ENCODE measurements at regions not wholly inside any gene's neighbourhood (a gene's known extent, or its start where the extent isn't known, plus 50 kb on each side); places are given as distances from the start of the nearest gene placed in this dataset.

DNA sequence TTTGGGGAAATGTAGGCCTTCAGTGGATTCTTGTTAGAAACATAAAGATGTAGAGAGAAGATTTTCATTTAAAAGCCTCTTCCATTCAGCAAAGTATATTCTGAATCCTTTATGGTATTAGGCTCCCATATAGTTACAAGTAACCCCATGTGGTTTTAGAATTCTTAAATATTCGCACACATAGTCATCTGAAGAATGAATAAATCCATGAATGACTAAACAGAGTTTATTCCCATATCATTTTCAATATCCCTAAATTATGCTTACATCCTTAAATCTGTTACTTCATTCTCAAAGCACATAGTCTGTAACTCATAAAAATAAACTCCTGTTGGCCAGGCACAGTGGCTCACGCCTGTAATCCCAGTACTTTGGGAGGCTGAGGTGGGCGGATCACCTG, 962.1 kb downstream of the KCNJ18 start:
- no peak for DNase-seq (ENCODE audit: extremely low read depth, insufficient read length)
- no peaks in the 10 kb centered on the region for H3K36me3 ChIP-seq (ENCODE audit: control insufficient read depth, insufficient read depth, low read length)
- no peak overlapping the region for H3K4me3 ChIP-seq (replicated peaks; ENCODE audit: low read depth, low read length)
- no peaks in the 10 kb centered on the region for H3K27me3 ChIP-seq (replicated peaks; ENCODE audit: control insufficient read depth, insufficient read depth, low read length)
- TF ChIP-seq, protein P1, sequence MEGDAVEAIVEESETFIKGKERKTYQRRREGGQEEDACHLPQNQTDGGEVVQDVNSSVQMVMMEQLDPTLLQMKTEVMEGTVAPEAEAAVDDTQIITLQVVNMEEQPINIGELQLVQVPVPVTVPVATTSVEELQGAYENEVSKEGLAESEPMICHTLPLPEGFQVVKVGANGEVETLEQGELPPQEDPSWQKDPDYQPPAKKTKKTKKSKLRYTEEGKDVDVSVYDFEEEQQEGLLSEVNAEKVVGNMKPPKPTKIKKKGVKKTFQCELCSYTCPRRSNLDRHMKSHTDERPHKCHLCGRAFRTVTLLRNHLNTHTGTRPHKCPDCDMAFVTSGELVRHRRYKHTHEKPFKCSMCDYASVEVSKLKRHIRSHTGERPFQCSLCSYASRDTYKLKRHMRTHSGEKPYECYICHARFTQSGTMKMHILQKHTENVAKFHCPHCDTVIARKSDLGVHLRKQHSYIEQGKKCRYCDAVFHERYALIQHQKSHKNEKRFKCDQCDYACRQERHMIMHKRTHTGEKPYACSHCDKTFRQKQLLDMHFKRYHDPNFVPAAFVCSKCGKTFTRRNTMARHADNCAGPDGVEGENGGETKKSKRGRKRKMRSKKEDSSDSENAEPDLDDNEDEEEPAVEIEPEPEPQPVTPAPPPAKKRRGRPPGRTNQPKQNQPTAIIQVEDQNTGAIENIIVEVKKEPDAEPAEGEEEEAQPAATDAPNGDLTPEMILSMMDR (IDR thresholded peaks at IDR 0.05; ENCODE audit: insufficient read depth, low read length, poor library complexity, severe bottlenecking): no peak

DNA sequence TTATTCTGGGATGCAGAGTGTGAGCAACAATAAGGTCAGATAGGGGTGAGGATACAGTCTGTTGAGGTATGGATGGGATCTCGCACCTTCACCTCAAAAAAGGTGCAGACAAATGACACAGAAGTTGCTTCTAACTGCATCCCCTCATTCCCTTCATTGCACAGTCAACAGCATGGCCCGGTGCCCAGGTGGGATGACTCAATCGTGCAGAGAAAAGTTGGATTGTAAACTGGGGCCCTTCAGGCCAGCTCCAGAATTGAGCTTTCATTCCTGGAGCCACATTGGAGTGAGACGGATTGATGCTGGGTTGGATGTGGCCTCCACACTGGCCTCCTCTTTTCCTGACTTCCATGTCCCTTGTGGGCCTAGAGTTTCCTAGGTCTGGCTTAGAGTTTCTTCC, 977.4 kb downstream of the KCNJ18 start:
- DNase-seq (ENCODE audit: extremely low read depth, insufficient read length): no peak
- no peak overlapping the region for H3K4me3 ChIP-seq (replicated peaks; ENCODE audit: low read depth, low read length)
- TF ChIP-seq, protein P1 (IDR thresholded peaks at IDR 0.05; ENCODE audit: insufficient read depth, low read length, poor library complexity, severe bottlenecking): no peak
- H3K27me3 ChIP-seq (replicated peaks; ENCODE audit: control insufficient read depth, insufficient read depth, low read length): no peaks in the 10 kb centered on the region
- H3K36me3 ChIP-seq (ENCODE audit: control insufficient read depth, insufficient read depth, low read length): no peaks in the 10 kb centered on the region

DNA sequence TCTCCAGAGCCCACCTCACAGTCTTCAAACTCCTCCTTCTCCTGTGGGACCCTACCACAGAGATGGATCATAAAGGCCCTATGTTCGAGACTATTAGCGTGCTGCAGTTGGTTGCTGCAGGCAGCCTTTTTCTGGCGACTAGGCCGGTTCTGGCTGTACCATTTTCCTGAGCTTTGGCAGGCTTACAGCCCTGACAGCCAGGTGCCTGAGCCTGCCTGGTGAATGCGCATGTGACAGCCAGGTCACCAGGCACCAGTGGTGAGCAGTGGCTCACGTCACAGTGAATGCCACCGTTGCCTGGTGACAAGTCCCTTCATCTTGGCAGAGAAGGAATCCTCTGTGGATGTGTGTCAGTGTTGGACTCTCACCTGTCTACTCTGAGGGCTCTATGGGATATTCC, 978.8 kb downstream of the KCNJ18 start:
- H3K4me3 ChIP-seq (replicated peaks; ENCODE audit: low read depth, low read length): no peak overlapping the region
- TF ChIP-seq, protein P1 (IDR thresholded peaks at IDR 0.05; ENCODE audit: insufficient read depth, low read length, poor library complexity, severe bottlenecking): no peak
- no peak for DNase-seq (ENCODE audit: extremely low read depth, insufficient read length)
- H3K27me3 ChIP-seq (replicated peaks; ENCODE audit: control insufficient read depth, insufficient read depth, low read length): no peaks in the 10 kb centered on the region
- no peaks in the 10 kb centered on the region for H3K36me3 ChIP-seq (ENCODE audit: control insufficient read depth, insufficient read depth, low read length)

DNA sequence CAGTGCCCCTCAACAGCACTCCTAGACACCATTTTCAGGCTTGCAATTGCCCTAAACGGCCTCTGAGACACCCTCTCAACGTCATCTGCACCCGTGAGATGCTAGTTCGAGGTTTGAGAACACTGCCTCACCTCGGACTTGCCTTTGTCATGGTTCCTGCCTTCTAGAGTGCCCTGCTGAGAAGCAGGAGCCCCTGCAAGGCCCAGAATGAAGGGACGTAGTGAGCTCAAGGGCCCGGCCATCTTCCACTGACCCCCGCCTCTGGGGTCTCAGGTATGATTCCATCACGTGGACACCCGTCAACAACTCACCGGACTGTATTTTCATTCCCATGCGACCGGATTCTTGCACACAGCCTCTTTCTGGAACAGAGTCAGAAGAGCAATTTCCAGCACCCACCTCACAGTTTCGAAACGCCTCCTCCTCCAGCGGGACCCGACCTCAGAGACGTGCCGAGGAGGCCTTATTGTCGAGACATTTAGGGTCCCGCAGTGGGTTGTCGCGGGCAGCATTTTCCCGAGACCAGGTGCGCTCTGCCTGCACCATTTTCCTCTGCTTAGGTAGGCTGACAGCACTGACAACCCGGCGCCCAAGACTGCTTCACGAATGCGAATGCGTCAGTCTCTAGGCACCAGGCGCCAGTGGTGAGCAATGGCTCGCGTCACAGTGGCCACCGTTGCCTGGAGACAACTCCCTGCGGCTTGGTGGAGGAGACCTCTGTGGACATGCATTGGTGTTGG, 999.9 kb downstream of the KCNJ18 start:
- Histone ChIP-seq H3K36me3 (ENCODE audit: control insufficient read depth, insufficient read depth, low read length) (no peaks in the 10 kb centered on the region), H3K4me3 (replicated peaks; ENCODE audit: low read depth, low read length) (no peak overlapping the region), H3K27me3 (replicated peaks; ENCODE audit: control insufficient read depth, insufficient read depth, low read length) (no peaks in the 10 kb centered on the region)
- TF ChIP-seq, protein P1 (IDR thresholded peaks at IDR 0.05; ENCODE audit: insufficient read depth, low read length, poor library complexity, severe bottlenecking): no peak
- DNase-seq (ENCODE audit: extremely low read depth, insufficient read length): no peak

DNA sequence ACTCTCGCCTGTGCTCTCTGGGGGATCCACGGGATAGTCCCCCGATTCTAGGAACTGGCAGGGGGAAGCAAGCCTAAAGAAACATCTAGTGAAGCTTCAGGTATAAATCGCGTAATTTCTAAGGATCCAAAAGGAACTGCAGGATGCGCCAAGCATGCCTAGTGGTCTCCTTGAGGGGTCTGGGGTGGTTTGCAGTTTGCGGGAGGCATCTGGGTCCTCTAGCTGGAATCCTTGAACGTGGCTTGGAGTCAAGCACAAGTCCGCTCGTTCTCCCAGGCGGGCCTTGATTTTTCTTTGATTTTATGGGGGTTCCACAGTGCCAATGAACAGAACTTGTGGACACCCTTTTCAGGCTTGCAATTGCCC, 1000.5 kb downstream of the KCNJ18 start:
- Histone ChIP-seq H3K27me3 (replicated peaks; ENCODE audit: control insufficient read depth, insufficient read depth, low read length) (no peaks in the 10 kb centered on the region), H3K36me3 (ENCODE audit: control insufficient read depth, insufficient read depth, low read length) (no peaks in the 10 kb centered on the region), H3K4me3 (replicated peaks; ENCODE audit: low read depth, low read length) (no peak overlapping the region)
- TF ChIP-seq, protein P1 (IDR thresholded peaks at IDR 0.05; ENCODE audit: insufficient read depth, low read length, poor library complexity, severe bottlenecking): no peak
- DNase-seq (ENCODE audit: extremely low read depth, insufficient read length): no peak

Measured in GM06990 (cell line).